GM12891 (cell line): ENCODE measurements at regions not wholly inside any gene's neighbourhood (a gene's known extent, or its start where the extent isn't known, plus 50 kb on each side); places are given as distances from the start of the nearest gene placed in this dataset.

Experiments used
- POLR2A ChIP-seq: IDR thresholded peaks from 2 replicates; pipeline ENCODE4 v1.6.1; 2011; ENCODE audit warnings: low read depth, low read length, control low read depth
- TAF1 ChIP-seq: IDR thresholded peaks from 2 replicates; pipeline ENCODE4 v1.6.1; 2011; ENCODE audit warnings: low read depth, low read length, control low read depth

- TF ChIP-seq TAF1 (no peak), POLR2A (no peak)
These were observed 1009.9 kb downstream of the PLA2G4A start for GRCh38 chr1:187838335-187839293.
